Motor neuron (in vitro differentiated cells): ENCODE measurements at regions not wholly inside any gene's neighbourhood (a gene's known extent, or its start where the extent isn't known, plus 50 kb on each side); places are given as distances from the start of the nearest gene placed in this dataset.
A peak's percentile ranks its signal among the peaks of the same experiment; 100 is the strongest.
"Not testable (repeated sequence)": the region's sequence is repeated elsewhere in the genome, so short reads cannot be mapped to it uniquely, and the experiment has no call there.

Experiments used
- ATAC-seq, 8 experiments: fragments of 200-7000 bp; cut with Tn5 transposase; replicated peaks in 6 of 8; 2 replicates each; pipeline ENCODE4 v1.8.0; 2021; ENCODE audit warnings: mild to moderate bottlenecking in 8 of 8, moderate library complexity in 8 of 8
- H3K27ac ChIP-seq, 2 donors: fragments of 250-450 bp; sonication (Bioruptor Pico); 2 replicates each; pipeline ENCODE4 v1.9.0; 2021; ENCODE audit warnings: antibody characterized with exemption in 2 of 2, mild to moderate bottlenecking in 2 of 2, moderate library complexity in 1 of 2
- H3K4me1 ChIP-seq, 2 donors: fragments of 250-450 bp; sonication (Bioruptor Pico); replicated peaks in 1 of 2; 2 replicates each; pipeline ENCODE4 v1.6.1; 2021; ENCODE audit warnings: antibody characterized with exemption in 2 of 2, mild to moderate bottlenecking in 2 of 2, moderate library complexity in 1 of 2
- H3K4me3 ChIP-seq, 5 donors: fragments of 250-450 bp; sonication (Bioruptor Pico); 2 replicates each; pipeline ENCODE4 v1.9.0; 2021; ENCODE audit warnings: antibody characterized with exemption in 5 of 5, mild to moderate bottlenecking in 5 of 5, moderate library complexity in 4 of 5
- WGBS, 10 experiments: fragments of 450-650 bp; shearing (Covaris generic); methylation state at CpG; one replicate each; pipeline ENCODE4 v1.0.0; 2022; 5-methylcytosine and 5-hydroxymethylcytosine counted together
- in situ Hi-C, 9 experiments: fragments of 400-800 bp; cut with MboI; loops; one replicate each; pipeline ENCODE4 v1.15.0; 2021; ENCODE audit warnings: low sequenced_read_pairs in 9 of 9, low pct_unique_long_range_greater_than_20kb in 2 of 9; ENCODE audit not compliant: unreplicated experiment in 9 of 9

- ATAC-seq: peak in 3 of 8 experiments; percentile 22 to 77 (median 47)
- in situ Hi-C loops: loop anchor here in 1 of 9 experiments (25.0 kb wide), 1 partner anchor 244 kb away; no protein-coding TSS in a partner anchor
- 29 to 71% (median 60%) methylated on average over 1 of the region's 3 CpGs; no CpG with 5 or more reads in 7 of the 10 experiments for WGBS, 10 experiments
- not testable (repeated sequence) for H3K27ac ChIP-seq, H3K4me3 ChIP-seq, H3K4me1 ChIP-seq
Measured at GRCh38 chr13:24981181-24981803, 114.6 kb upstream of the PABPC3 start.

- no peak overlapping the region for H3K4me3 ChIP-seq
- H3K27ac ChIP-seq: no peak overlapping the region
- H3K4me1 ChIP-seq: no peaks in the 10 kb centered on the region
- in situ Hi-C loops: loop anchor here in 1 of 9 experiments (25.0 kb wide), 1 partner anchor 245 kb away; no protein-coding TSS in a partner anchor
- WGBS, 10 experiments: 0 to 100% (median 80%) methylated on average over 1 to 4 of the region's 11 CpGs; no CpG with 5 or more reads in 2 of the 10 experiments
- ATAC-seq: no peak
Measured at GRCh38 chr13:24982333-24982999, 113.5 kb upstream of the PABPC3 start.

GRCh38 chr13:24983094-24983493, 112.8 kb upstream of the PABPC3 start:
- ATAC-seq: no peak
- 0 to 97% (median 76%) methylated on average over 1 to 7 of the region's 8 CpGs; no CpG with 5 or more reads in 2 of the 10 experiments for WGBS, 10 experiments
- in situ Hi-C loops: loop anchor here in 1 of 9 experiments (25.0 kb wide), 1 partner anchor 246 kb away; no protein-coding TSS in a partner anchor

GRCh38 chr13:24984134-24984533, 111.8 kb upstream of the PABPC3 start:
- H3K4me1 ChIP-seq: no peaks in the 10 kb centered on the region
- H3K4me3 ChIP-seq: no peak overlapping the region
- H3K27ac ChIP-seq: no peak overlapping the region
- ATAC-seq: no peak
- 0 to 72% (median 44%) methylated on average over 1 to 5 of the region's 5 CpGs; no CpG with 5 or more reads in 2 of the 10 experiments for WGBS, 10 experiments
- in situ Hi-C loops: loop anchor here in 1 of 9 experiments (25.0 kb wide), 1 partner anchor 247 kb away; no protein-coding TSS in a partner anchor

More at GRCh38 chr13:24983094-24983493, 112.8 kb upstream of the PABPC3 start:
- no peak overlapping the region for H3K4me3 ChIP-seq
- no peak overlapping the region for H3K27ac ChIP-seq
- H3K4me1 ChIP-seq: no peaks in the 10 kb centered on the region

GRCh38 chr13:24985107-24985506, 110.8 kb upstream of the PABPC3 start:
- WGBS, 10 experiments: 44 to 100% (median 78%) methylated on average over 1 to 4 of the region's 5 CpGs; no CpG with 5 or more reads in 3 of the 10 experiments
- no peaks in the 10 kb centered on the region for H3K4me1 ChIP-seq
- peak in 1 of 8 experiments; percentile 51 for ATAC-seq
- no peak overlapping the region for H3K4me3 ChIP-seq
- in situ Hi-C loops: loop anchor here in 1 of 9 experiments (25.0 kb wide), 1 partner anchor 248 kb away; no protein-coding TSS in a partner anchor
- H3K27ac ChIP-seq: no peak overlapping the region

- no peak for ATAC-seq
- in situ Hi-C loops: loop anchor here in 1 of 9 experiments (25.0 kb wide), 1 partner anchor 249 kb away; no protein-coding TSS in a partner anchor
- no peaks in the 10 kb centered on the region for H3K4me1 ChIP-seq
- no peak overlapping the region for H3K27ac ChIP-seq
- H3K4me3 ChIP-seq: no peak overlapping the region
- 0 to 86% (median 50%) methylated on average over 1 to 2 of the region's 2 CpGs; no CpG with 5 or more reads in 5 of the 10 experiments for WGBS, 10 experiments
Measured at GRCh38 chr13:24985896-24986295, 110.0 kb upstream of the PABPC3 start.

- 10 to 100% (median 80%) methylated on average over 1 to 6 of the region's 9 CpGs; no CpG with 5 or more reads in 3 of the 10 experiments for WGBS, 10 experiments
- in situ Hi-C loops: loop anchor here in 1 of 9 experiments (25.0 kb wide), 1 partner anchor 250 kb away; no protein-coding TSS in a partner anchor
- H3K27ac ChIP-seq: no peak overlapping the region
- ATAC-seq: no peak
- H3K4me1 ChIP-seq: no peaks in the 10 kb centered on the region
- H3K4me3 ChIP-seq: no peak overlapping the region
Measured at GRCh38 chr13:24986826-24987225, 109.1 kb upstream of the PABPC3 start.

GRCh38 chr13:24989959-24990358, 106.0 kb upstream of the PABPC3 start:
- not testable (repeated sequence) for H3K4me1 ChIP-seq, H3K27ac ChIP-seq, H3K4me3 ChIP-seq
- WGBS, 10 experiments: 0 to 33% (median 0%) methylated on average over 1 to 4 of the region's 6 CpGs; no CpG with 5 or more reads in 5 of the 10 experiments
- in situ Hi-C loops: loop anchor here in 1 of 9 experiments (25.0 kb wide), 1 partner anchor 253 kb away; no protein-coding TSS in a partner anchor
- ATAC-seq: peak in 1 of 8 experiments; percentile 19

GRCh38 chr13:24992946-24993345, 103.0 kb upstream of the PABPC3 start:
- not testable (repeated sequence) for H3K27ac ChIP-seq, H3K4me1 ChIP-seq, H3K4me3 ChIP-seq, ATAC-seq
- 8 to 100% (median 86%) methylated on average over 2 to 4 of the region's 4 CpGs; no CpG with 5 or more reads in 1 of the 10 experiments for WGBS, 10 experiments
- in situ Hi-C loops: loop anchor here in 1 of 9 experiments (25.0 kb wide), 1 partner anchor 256 kb away; no protein-coding TSS in a partner anchor

- WGBS, 10 experiments: 0 to 60% (median 11%) methylated on average over 1 to 6 of the region's 6 CpGs
- in situ Hi-C loops: loop anchor here in 1 of 9 experiments (25.0 kb wide), 1 partner anchor 258 kb away; no protein-coding TSS in a partner anchor
- no peaks in the 10 kb centered on the region for H3K4me1 ChIP-seq
- peak in 7 of 8 experiments; percentile 54 to 98 (median 81) for ATAC-seq
- H3K4me3 ChIP-seq: no peak overlapping the region
- no peak overlapping the region for H3K27ac ChIP-seq
Measured at GRCh38 chr13:24995225-24995804, 100.6 kb upstream of the PABPC3 start.

- in situ Hi-C loops: loop anchor here in 1 of 9 experiments (25.0 kb wide), 1 partner anchor 260 kb away; no protein-coding TSS in a partner anchor
- Histone ChIP-seq H3K4me3 (no peak overlapping the region), H3K27ac (no peak overlapping the region), H3K4me1 (no peaks in the 10 kb centered on the region)
- ATAC-seq: no peak
- WGBS, 10 experiments: 0 to 52% (median 24%) methylated on average over 3 to 10 of the region's 10 CpGs
Measured at GRCh38 chr13:24997367-24997967, 98.5 kb upstream of the PABPC3 start.

GRCh38 chr13:24998433-24998832, 97.5 kb upstream of the PABPC3 start:
- ATAC-seq: no peak
- WGBS, 10 experiments: 19 to 100% (median 82%) methylated on average over 1 to 8 of the region's 8 CpGs; no CpG with 5 or more reads in 3 of the 10 experiments
- in situ Hi-C loops: loop anchor here in 1 of 9 experiments (25.0 kb wide), 1 partner anchor 261 kb away; no protein-coding TSS in a partner anchor

More at GRCh38 chr13:24998433-24998832, 97.5 kb upstream of the PABPC3 start:
- Histone ChIP-seq H3K4me3 (no peak overlapping the region), H3K27ac (no peak overlapping the region), H3K4me1 (no peaks in the 10 kb centered on the region)
